HepG2 (cell line): ENCODE measurements at regions not wholly inside any gene's neighbourhood (a gene's known extent, or its start where the extent isn't known, plus 50 kb on each side); places are given as distances from the start of the nearest gene placed in this dataset.

Source experiments
- ATAC-seq: fragments of 200-7000 bp; cut with Tn5 transposase; 3 replicates; pipeline ENCODE4 v1.9.1; 2020; ENCODE audit warnings: mild to moderate bottlenecking, moderate library complexity
- BruUV-seq: library from RNA; stranded (reverse); fragments of 400-500 nt; replicated peaks from 2 replicates; lab custom pipeline; 2021; lab: Mats Ljungman, UMichigan
- CTCF ChIA-PET: fragments of 300-600 bp; formaldehyde crosslinking; extraction: SDS; loops from one replicate; lab custom pipeline; 2021; ENCODE audit warnings: low total read pairs, inconsistent platforms, low intra/inter-chr PET ratio; lab: Yijun Ruan, JAX
- POLR2A ChIA-PET: fragments of 350-600 bp; sonication (Branson Sonifier 250); formaldehyde crosslinking; loops from one replicate; lab custom pipeline; 2020; ENCODE audit warnings: antibody characterized with exemption, inconsistent platforms; lab: Yijun Ruan, JAX
- DNase-seq: peaks from one replicate; pipeline ENCODE4 v3.0.0-alpha.2; 2015; ENCODE audit warnings: low spot score
- FAIRE-seq: peaks from 3 replicates; lab custom pipeline; 2011; peaks lifted over from hg19 to GRCh38; lab: Jason Lieb, UNC
- H2AFZ ChIP-seq: one replicate; pipeline ENCODE4 v1.6.1; 2011; ENCODE audit warnings: low read length, inconsistent platforms
- H3K27ac ChIP-seq: fragments of 300-600 bp; 3 replicates; pipeline ENCODE4 v1.8.0; 2011; ENCODE audit warnings: mixed run types, mild to moderate bottlenecking, mixed read lengths, low read length, inconsistent platforms; ENCODE audit not compliant: insufficient read depth; ENCODE audit errors: extremely low read length
- H3K27me3 ChIP-seq, 2 experiments: fragments of 200-600 bp in 1 of 2; 2 replicates in 1 of 2; 3 replicates in 1 of 2; pipeline versions ENCODE4 v1.6.0 to v1.8.0; 2011; ENCODE audit warnings: low read length in 2 of 2, mild to moderate bottlenecking in 2 of 2, moderate library complexity in 2 of 2, inconsistent platforms in 1 of 2; ENCODE audit not compliant: insufficient read depth in 2 of 2, control insufficient read depth in 1 of 2
- H3K36me3 ChIP-seq, 2 experiments: fragments of 200-600 bp in 1 of 2; replicated peaks in 1 of 2; 2 replicates in 1 of 2; 3 replicates in 1 of 2; pipeline versions ENCODE4 v1.5.1 to v1.8.0; 2011; ENCODE audit warnings: low read length in 2 of 2, inconsistent platforms in 1 of 2; ENCODE audit not compliant: insufficient read depth in 2 of 2, control insufficient read depth in 1 of 2
- H3K4me1 ChIP-seq: 2 replicates; pipeline ENCODE4 v1.5.1; 2012; ENCODE audit warnings: low read length, inconsistent platforms; ENCODE audit not compliant: insufficient read depth
- H3K4me2 ChIP-seq: 2 replicates; pipeline ENCODE4 v1.6.0; 2011; ENCODE audit warnings: low read depth, low read length, inconsistent platforms
- H3K4me3 ChIP-seq, 3 experiments: fragments of 200-600 bp in 1 of 3; sonication (generic), shearing (Covaris generic) in 1 of 3; replicated peaks in 1 of 3; 2 replicates each; pipeline ENCODE4 v1.5.1; 2011 to 2016; ENCODE audit warnings: low read length in 3 of 3, inconsistent platforms in 2 of 3, low read depth in 2 of 3, mild to moderate bottlenecking in 2 of 3, control low read depth in 1 of 3, mixed read lengths in 1 of 3; ENCODE audit not compliant: insufficient read depth in 1 of 3
- H3K79me2 ChIP-seq: one replicate; pipeline ENCODE4 v1.6.1; 2011; ENCODE audit warnings: low read length, inconsistent platforms; ENCODE audit not compliant: insufficient read depth
- H3K9ac ChIP-seq: 2 replicates; pipeline ENCODE4 v1.6.0; 2011; ENCODE audit warnings: mild to moderate bottlenecking, low read depth, low read length, inconsistent platforms; ENCODE audit not compliant: insufficient read depth
- H3K9me3 ChIP-seq: 2 replicates; pipeline ENCODE4 v1.5.1; 2012; ENCODE audit warnings: mild to moderate bottlenecking, low read length
- H4K20me1 ChIP-seq: 2 replicates; pipeline ENCODE4 v1.6.0; 2011; ENCODE audit warnings: inconsistent platforms, mild to moderate bottlenecking, low read length, moderate library complexity; ENCODE audit not compliant: insufficient read depth
- BCL3 ChIP-seq: sonication (generic); formaldehyde crosslinking; IDR thresholded peaks from 2 replicates; pipeline ENCODE4 v1.5.1; 2020; ENCODE audit warnings: mild to moderate bottlenecking, missing genetic modification reagents, moderate library complexity
- CBX1 ChIP-seq: IDR thresholded peaks from one replicate; pipeline ENCODE4 v1.6.1; 2016; ENCODE audit warnings: antibody characterized with exemption, low read depth
- HNF4G ChIP-seq, 2 experiments: sonication (generic) in 1 of 2; formaldehyde crosslinking in 1 of 2; IDR thresholded peaks; 2 replicates each; pipeline versions ENCODE4 v1.4.0 to v1.6.1; 2011 to 2020; ENCODE audit warnings: borderline replicate concordance in 2 of 2, low read depth in 2 of 2, mild to moderate bottlenecking in 2 of 2, low read length in 1 of 2, missing genetic modification reagents in 1 of 2, moderate library complexity in 1 of 2
- MED1 ChIP-seq: sonication (generic); formaldehyde crosslinking; IDR thresholded peaks from 2 replicates; pipeline ENCODE4 v1.4.0; 2020; ENCODE audit warnings: missing genetic modification reagents
- NKX3-1 ChIP-seq: sonication (generic); formaldehyde crosslinking; IDR thresholded peaks from 2 replicates; pipeline ENCODE4 v1.5.0; 2020; ENCODE audit warnings: missing genetic modification reagents
- PCBP2 ChIP-seq: fragments of 200-400 bp; formaldehyde crosslinking; optimal IDR thresholded peaks from 2 replicates; pipeline ENCODE3; 2018; ENCODE audit warnings: low read length, low read depth; ENCODE audit not compliant: poor library complexity, severe bottlenecking
- SP140L ChIP-seq: sonication (generic); formaldehyde crosslinking; IDR thresholded peaks from 2 replicates; pipeline ENCODE4 v1.4.0; 2020; ENCODE audit warnings: missing genetic modification reagents, borderline replicate concordance
- YY1 ChIP-seq: IDR thresholded peaks from 2 replicates; pipeline ENCODE4 v1.6.1; 2011; ENCODE audit warnings: low read length, low read depth, moderate library complexity, mild to moderate bottlenecking; ENCODE audit not compliant: insufficient read depth, insufficient replicate concordance
- ZFAT ChIP-seq: sonication (generic); formaldehyde crosslinking; conservative IDR thresholded peaks from 2 replicates; pipeline ENCODE4 v1.8.1; 2023; ENCODE audit warnings: missing genetic modification reagents, inconsistent platforms
- ZFP36L2 ChIP-seq: sonication (generic); formaldehyde crosslinking; IDR thresholded peaks from 2 replicates; pipeline ENCODE4 v1.4.0; 2020; ENCODE audit warnings: missing genetic modification reagents
- ZNF12 ChIP-seq: sonication (generic); formaldehyde crosslinking; IDR thresholded peaks from 2 replicates; pipeline ENCODE4 v1.5.0; 2020; ENCODE audit warnings: missing genetic modification reagents
- ZNF569 ChIP-seq: sonication (generic); formaldehyde crosslinking; IDR thresholded peaks from 2 replicates; pipeline ENCODE4 v1.5.0; 2020; ENCODE audit warnings: mild to moderate bottlenecking, missing genetic modification reagents, moderate library complexity, borderline replicate concordance
- ZNF672 ChIP-seq: sonication (generic); formaldehyde crosslinking; IDR thresholded peaks from 2 replicates; pipeline ENCODE4 v1.8.1; 2022; ENCODE audit warnings: missing genetic modification reagents
- WGBS: methylation state at CpG from one replicate; pipeline ENCODE4 v1.1.6; 2017; ENCODE audit warnings: low lambda C conversion rate; 5-methylcytosine and 5-hydroxymethylcytosine counted together
- in situ Hi-C: cut with HindIII; loops from 2 replicates; pipeline ENCODE4 v1.10.0; 2017; ENCODE audit warnings: low pct_unique_long_range_greater_than_20kb; ENCODE audit not compliant: extremely low pct_ligation_motif_present
- intact Hi-C: fragments of 100-400 bp; cut with micrococcal nuclease; formaldehyde crosslinking; loops from one replicate; pipeline ENCODE4 v1.10.0; 2022; ENCODE audit not compliant: unreplicated experiment
- TF ChIP-seq, protein P1 (sequence below): sonication (generic); formaldehyde crosslinking; IDR thresholded peaks from 2 replicates; pipeline ENCODE4 v1.5.0; 2020; ENCODE audit warnings: missing genetic modification reagents
- TF ChIP-seq, protein P2 (sequence below): sonication (generic); formaldehyde crosslinking; conservative IDR thresholded peaks from 2 replicates; pipeline ENCODE4 v1.5.0; 2020; ENCODE audit warnings: missing genetic modification reagents
- TF ChIP-seq, protein P3 (sequence below): sonication (generic); formaldehyde crosslinking; IDR thresholded peaks from 2 replicates; pipeline ENCODE4 v1.4.0; 2020; ENCODE audit warnings: missing genetic modification reagents, borderline replicate concordance

GRCh38 chr5:93654676-93655075 lies 71.7 kb downstream of the NR2F1 start:
- 40% methylated on average over 2 of the region's 2 CpGs for WGBS
- in situ Hi-C loops = no loop called here
- Histone ChIP-seq H3K36me3 (no peaks in the 10 kb centered on the region), H3K9ac (no peak overlapping the region), H3K4me1 (no peaks in the 10 kb centered on the region), H3K27me3 (no peaks in the 10 kb centered on the region), H3K79me2 (no peaks in the 10 kb centered on the region), H3K9me3 (no peaks in the 10 kb centered on the region), H3K4me3 (no peak overlapping the region), H3K27ac (no peak overlapping the region), H3K4me2 (no peak overlapping the region), H2AFZ (no peak overlapping the region), H4K20me1 (no peaks in the 10 kb centered on the region)
- no peak for ATAC-seq
- DNase-seq = no peak
- CTCF ChIA-PET = no interaction called here
- POLR2A ChIA-PET = no interaction called here
- no TSS peak for BruUV-seq
- no peak for FAIRE-seq
- TF ChIP-seq HNF4G (IDR thresholded peaks at IDR 0.05; ENCODE audit: borderline replicate concordance, low read depth, low read length) (no peak), HNF4G (CRISPR knock-in tag; IDR thresholded peaks at IDR 0.05; ENCODE audit: borderline replicate concordance, low read depth) (no peak), PCBP2 (no peak), ZNF12 (no peak), MED1 (CRISPR knock-in tag) (no peak), NKX3-1 (no peak), YY1 (no peak), CBX1 (no peak), ZFAT (CRISPR knock-in tag) (no peak), ZNF569 (CRISPR knock-in tag) (no peak), ZFP36L2 (CRISPR knock-in tag) (no peak), SP140L (CRISPR knock-in tag) (no peak), BCL3 (no peak), ZNF672 (CRISPR knock-in tag) (no peak)
- TF ChIP-seq, protein P1, sequence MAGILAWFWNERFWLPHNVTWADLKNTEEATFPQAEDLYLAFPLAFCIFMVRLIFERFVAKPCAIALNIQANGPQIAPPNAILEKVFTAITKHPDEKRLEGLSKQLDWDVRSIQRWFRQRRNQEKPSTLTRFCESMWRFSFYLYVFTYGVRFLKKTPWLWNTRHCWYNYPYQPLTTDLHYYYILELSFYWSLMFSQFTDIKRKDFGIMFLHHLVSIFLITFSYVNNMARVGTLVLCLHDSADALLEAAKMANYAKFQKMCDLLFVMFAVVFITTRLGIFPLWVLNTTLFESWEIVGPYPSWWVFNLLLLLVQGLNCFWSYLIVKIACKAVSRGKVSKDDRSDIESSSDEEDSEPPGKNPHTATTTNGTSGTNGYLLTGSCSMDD (CRISPR knock-in tag) = no peak
- TF ChIP-seq, protein P2, sequence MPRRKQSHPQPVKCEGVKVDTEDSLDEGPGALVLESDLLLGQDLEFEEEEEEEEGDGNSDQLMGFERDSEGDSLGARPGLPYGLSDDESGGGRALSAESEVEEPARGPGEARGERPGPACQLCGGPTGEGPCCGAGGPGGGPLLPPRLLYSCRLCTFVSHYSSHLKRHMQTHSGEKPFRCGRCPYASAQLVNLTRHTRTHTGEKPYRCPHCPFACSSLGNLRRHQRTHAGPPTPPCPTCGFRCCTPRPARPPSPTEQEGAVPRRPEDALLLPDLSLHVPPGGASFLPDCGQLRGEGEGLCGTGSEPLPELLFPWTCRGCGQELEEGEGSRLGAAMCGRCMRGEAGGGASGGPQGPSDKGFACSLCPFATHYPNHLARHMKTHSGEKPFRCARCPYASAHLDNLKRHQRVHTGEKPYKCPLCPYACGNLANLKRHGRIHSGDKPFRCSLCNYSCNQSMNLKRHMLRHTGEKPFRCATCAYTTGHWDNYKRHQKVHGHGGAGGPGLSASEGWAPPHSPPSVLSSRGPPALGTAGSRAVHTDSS (CRISPR knock-in tag) = no peak
- TF ChIP-seq, protein P3, sequence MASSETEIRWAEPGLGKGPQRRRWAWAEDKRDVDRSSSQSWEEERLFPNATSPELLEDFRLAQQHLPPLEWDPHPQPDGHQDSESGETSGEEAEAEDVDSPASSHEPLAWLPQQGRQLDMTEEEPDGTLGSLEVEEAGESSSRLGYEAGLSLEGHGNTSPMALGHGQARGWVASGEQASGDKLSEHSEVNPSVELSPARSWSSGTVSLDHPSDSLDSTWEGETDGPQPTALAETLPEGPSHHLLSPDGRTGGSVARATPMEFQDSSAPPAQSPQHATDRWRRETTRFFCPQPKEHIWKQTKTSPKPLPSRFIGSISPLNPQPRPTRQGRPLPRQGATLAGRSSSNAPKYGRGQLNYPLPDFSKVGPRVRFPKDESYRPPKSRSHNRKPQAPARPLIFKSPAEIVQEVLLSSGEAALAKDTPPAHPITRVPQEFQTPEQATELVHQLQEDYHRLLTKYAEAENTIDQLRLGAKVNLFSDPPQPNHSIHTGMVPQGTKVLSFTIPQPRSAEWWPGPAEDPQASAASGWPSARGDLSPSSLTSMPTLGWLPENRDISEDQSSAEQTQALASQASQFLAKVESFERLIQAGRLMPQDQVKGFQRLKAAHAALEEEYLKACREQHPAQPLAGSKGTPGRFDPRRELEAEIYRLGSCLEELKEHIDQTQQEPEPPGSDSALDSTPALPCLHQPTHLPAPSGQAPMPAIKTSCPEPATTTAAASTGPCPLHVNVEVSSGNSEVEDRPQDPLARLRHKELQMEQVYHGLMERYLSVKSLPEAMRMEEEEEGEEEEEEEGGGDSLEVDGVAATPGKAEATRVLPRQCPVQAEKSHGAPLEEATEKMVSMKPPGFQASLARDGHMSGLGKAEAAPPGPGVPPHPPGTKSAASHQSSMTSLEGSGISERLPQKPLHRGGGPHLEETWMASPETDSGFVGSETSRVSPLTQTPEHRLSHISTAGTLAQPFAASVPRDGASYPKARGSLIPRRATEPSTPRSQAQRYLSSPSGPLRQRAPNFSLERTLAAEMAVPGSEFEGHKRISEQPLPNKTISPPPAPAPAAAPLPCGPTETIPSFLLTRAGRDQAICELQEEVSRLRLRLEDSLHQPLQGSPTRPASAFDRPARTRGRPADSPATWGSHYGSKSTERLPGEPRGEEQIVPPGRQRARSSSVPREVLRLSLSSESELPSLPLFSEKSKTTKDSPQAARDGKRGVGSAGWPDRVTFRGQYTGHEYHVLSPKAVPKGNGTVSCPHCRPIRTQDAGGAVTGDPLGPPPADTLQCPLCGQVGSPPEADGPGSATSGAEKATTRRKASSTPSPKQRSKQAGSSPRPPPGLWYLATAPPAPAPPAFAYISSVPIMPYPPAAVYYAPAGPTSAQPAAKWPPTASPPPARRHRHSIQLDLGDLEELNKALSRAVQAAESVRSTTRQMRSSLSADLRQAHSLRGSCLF (CRISPR knock-in tag) = no peak
- intact Hi-C loops = no loop called here
